GM23338 (cell line): ENCODE measurements at regions not wholly inside any gene's neighbourhood (a gene's known extent, or its start where the extent isn't known, plus 50 kb on each side); places are given as distances from the start of the nearest gene placed in this dataset.

Experiments
- ATAC-seq: fragments of 200-7000 bp; cut with Tn5 transposase; 3 replicates; pipeline ENCODE4 v1.9.1; 2020
- DNase-seq: peaks from one replicate; pipeline ENCODE4 v3.0.0-alpha.2; 2015; ENCODE audit warnings: low spot score
- H2AFZ ChIP-seq: fragments of 200-600 bp; sonication (generic); 2 replicates; pipeline ENCODE4 v1.8.0; 2016; ENCODE audit warnings: antibody characterized with exemption, mild to moderate bottlenecking, moderate library complexity
- H3F3A ChIP-seq: fragments of 200-600 bp; sonication (generic); replicated peaks from 2 replicates; pipeline ENCODE4 v1.8.0; 2017; ENCODE audit warnings: antibody characterized with exemption, mixed run types, low read depth
- H3K27ac ChIP-seq: fragments of 200-600 bp; sonication (generic); 2 replicates; pipeline ENCODE4 v1.6.1; 2016; ENCODE audit warnings: low read depth
- H3K27me3 ChIP-seq: fragments of 200-600 bp; sonication (generic); 2 replicates; pipeline ENCODE4 v1.8.0; 2016; ENCODE audit warnings: mild to moderate bottlenecking, mixed run types, moderate library complexity; ENCODE audit not compliant: insufficient read depth
- H3K36me3 ChIP-seq: fragments of 200-600 bp; sonication (generic); 2 replicates; pipeline ENCODE4 v1.8.0; 2016; ENCODE audit warnings: mild to moderate bottlenecking; ENCODE audit not compliant: insufficient read depth
- H3K4me1 ChIP-seq: fragments of 200-600 bp; sonication (generic); 2 replicates; pipeline ENCODE4 v1.8.0; 2016; ENCODE audit warnings: mild to moderate bottlenecking, moderate library complexity; ENCODE audit not compliant: insufficient read depth
- H3K4me2 ChIP-seq: fragments of 200-600 bp; sonication (generic); 2 replicates; pipeline ENCODE4 v1.7.1; 2017; ENCODE audit warnings: mixed run types
- H3K4me3 ChIP-seq: fragments of 200-600 bp; sonication (generic); 2 replicates; pipeline ENCODE4 v1.6.1; 2016; ENCODE audit warnings: mixed run types
- H3K79me2 ChIP-seq: fragments of 200-600 bp; sonication (generic); replicated peaks from 2 replicates; pipeline ENCODE4 v1.8.0; 2017; ENCODE audit warnings: mild to moderate bottlenecking; ENCODE audit not compliant: insufficient read depth
- H3K9me2 ChIP-seq: fragments of 200-600 bp; sonication (generic); 2 replicates; pipeline ENCODE4 v1.8.0; 2017; ENCODE audit not compliant: insufficient read depth
- H4K20me1 ChIP-seq: fragments of 200-600 bp; sonication (generic); replicated peaks from 2 replicates; pipeline ENCODE4 v1.8.0; 2017; ENCODE audit warnings: mild to moderate bottlenecking; ENCODE audit not compliant: insufficient read depth
- H3K27ac Mint-ChIP-seq: 2 replicates; pipeline ENCODE4 v1.8.0; 2020; ENCODE audit warnings: inconsistent platforms, mild to moderate bottlenecking, moderate library complexity, mixed read lengths
- H3K27me3 Mint-ChIP-seq: 3 replicates; pipeline ENCODE4 v1.8.0; 2022; ENCODE audit warnings: low read depth, mild to moderate bottlenecking, moderate library complexity, mixed read lengths, inconsistent platforms; ENCODE audit not compliant: insufficient read depth, poor library complexity
- H3K36me3 Mint-ChIP-seq: 3 replicates; pipeline ENCODE4 v1.8.0; 2021; ENCODE audit warnings: low read depth, mild to moderate bottlenecking, inconsistent platforms, moderate library complexity, mixed read lengths
- H3K4me1 Mint-ChIP-seq: 3 replicates; pipeline ENCODE4 v1.8.0; 2020; ENCODE audit warnings: mild to moderate bottlenecking, inconsistent platforms, mixed read lengths
- H3K4me3 Mint-ChIP-seq: 3 replicates; pipeline ENCODE4 v1.8.0; 2021; ENCODE audit warnings: moderate library complexity, mild to moderate bottlenecking, inconsistent platforms, mixed read lengths
- H3K9me3 Mint-ChIP-seq: 3 replicates; pipeline ENCODE4 v1.8.0; 2020; ENCODE audit warnings: moderate library complexity, mild to moderate bottlenecking, inconsistent platforms, mixed read lengths
- EZH2 ChIP-seq: fragments of 200-600 bp; sonication (generic); IDR thresholded peaks from one replicate; pipeline ENCODE4 v1.8.0; 2017; ENCODE audit warnings: antibody characterized with exemption, mild to moderate bottlenecking, low read depth; ENCODE audit not compliant: unreplicated experiment
- EZH2phosphoT487 ChIP-seq: fragments of 200-600 bp; sonication (generic); IDR thresholded peaks from one replicate; pipeline ENCODE4 v1.8.1; 2018; ENCODE audit warnings: antibody characterized with exemption; ENCODE audit not compliant: unreplicated experiment
- JUNB ChIP-seq: IDR thresholded peaks from one replicate; pipeline ENCODE4 v1.6.1; 2016; ENCODE audit warnings: antibody characterized with exemption; ENCODE audit not compliant: unreplicated experiment
- NANOG ChIP-seq: IDR thresholded peaks from 2 replicates; pipeline ENCODE4 v1.6.1; 2016; ENCODE audit warnings: antibody characterized with exemption, borderline replicate concordance
- POLR2AphosphoS5 ChIP-seq: IDR thresholded peaks from 2 replicates; pipeline ENCODE4 v1.6.1; 2016; ENCODE audit warnings: antibody characterized with exemption, low read depth
- TF ChIP-seq, protein P1 (sequence below): IDR thresholded peaks from one replicate; pipeline ENCODE4 v1.6.1; 2018; ENCODE audit warnings: antibody characterized with exemption; ENCODE audit not compliant: unreplicated experiment
- TF ChIP-seq, protein P2 (sequence below), 2 experiments: fragments of 200-600 bp in 1 of 2; sonication (generic) in 1 of 2; conservative IDR thresholded peaks; 2 replicates each; pipeline versions ENCODE4 v1.5.1 to v1.6.1; 2016 to 2017; ENCODE audit warnings: antibody characterized with exemption in 2 of 2, low read depth in 2 of 2, mild to moderate bottlenecking in 2 of 2, moderate library complexity in 1 of 2
- TF ChIP-seq, protein P3 (sequence below): IDR thresholded peaks from 2 replicates; pipeline ENCODE4 v1.6.1; 2016; ENCODE audit warnings: antibody characterized with exemption

DNA sequence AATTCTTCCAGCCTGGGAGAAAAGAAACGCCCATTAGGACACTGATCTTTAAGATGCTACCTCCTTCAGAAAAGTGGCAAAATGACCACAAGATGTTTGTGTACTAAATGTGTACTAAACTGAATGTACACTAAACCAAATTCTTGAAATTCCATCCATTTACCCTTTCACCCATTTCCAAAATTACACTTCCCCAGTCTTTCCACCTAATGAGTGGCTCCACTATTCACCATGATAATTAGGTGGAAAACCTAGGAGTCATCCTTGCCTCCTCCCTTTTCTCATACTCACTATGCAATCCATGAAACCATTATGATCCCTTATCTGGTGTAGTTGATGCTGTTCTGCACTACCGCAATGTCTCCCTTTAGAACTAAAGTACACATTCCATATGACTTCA, 452.1 kb upstream of the THBS1 start (continued):
- TF ChIP-seq, protein P1, sequence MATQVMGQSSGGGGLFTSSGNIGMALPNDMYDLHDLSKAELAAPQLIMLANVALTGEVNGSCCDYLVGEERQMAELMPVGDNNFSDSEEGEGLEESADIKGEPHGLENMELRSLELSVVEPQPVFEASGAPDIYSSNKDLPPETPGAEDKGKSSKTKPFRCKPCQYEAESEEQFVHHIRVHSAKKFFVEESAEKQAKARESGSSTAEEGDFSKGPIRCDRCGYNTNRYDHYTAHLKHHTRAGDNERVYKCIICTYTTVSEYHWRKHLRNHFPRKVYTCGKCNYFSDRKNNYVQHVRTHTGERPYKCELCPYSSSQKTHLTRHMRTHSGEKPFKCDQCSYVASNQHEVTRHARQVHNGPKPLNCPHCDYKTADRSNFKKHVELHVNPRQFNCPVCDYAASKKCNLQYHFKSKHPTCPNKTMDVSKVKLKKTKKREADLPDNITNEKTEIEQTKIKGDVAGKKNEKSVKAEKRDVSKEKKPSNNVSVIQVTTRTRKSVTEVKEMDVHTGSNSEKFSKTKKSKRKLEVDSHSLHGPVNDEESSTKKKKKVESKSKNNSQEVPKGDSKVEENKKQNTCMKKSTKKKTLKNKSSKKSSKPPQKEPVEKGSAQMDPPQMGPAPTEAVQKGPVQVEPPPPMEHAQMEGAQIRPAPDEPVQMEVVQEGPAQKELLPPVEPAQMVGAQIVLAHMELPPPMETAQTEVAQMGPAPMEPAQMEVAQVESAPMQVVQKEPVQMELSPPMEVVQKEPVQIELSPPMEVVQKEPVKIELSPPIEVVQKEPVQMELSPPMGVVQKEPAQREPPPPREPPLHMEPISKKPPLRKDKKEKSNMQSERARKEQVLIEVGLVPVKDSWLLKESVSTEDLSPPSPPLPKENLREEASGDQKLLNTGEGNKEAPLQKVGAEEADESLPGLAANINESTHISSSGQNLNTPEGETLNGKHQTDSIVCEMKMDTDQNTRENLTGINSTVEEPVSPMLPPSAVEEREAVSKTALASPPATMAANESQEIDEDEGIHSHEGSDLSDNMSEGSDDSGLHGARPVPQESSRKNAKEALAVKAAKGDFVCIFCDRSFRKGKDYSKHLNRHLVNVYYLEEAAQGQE = no peak
- no peak for TF ChIP-seq POLR2AphosphoS5

DNA sequence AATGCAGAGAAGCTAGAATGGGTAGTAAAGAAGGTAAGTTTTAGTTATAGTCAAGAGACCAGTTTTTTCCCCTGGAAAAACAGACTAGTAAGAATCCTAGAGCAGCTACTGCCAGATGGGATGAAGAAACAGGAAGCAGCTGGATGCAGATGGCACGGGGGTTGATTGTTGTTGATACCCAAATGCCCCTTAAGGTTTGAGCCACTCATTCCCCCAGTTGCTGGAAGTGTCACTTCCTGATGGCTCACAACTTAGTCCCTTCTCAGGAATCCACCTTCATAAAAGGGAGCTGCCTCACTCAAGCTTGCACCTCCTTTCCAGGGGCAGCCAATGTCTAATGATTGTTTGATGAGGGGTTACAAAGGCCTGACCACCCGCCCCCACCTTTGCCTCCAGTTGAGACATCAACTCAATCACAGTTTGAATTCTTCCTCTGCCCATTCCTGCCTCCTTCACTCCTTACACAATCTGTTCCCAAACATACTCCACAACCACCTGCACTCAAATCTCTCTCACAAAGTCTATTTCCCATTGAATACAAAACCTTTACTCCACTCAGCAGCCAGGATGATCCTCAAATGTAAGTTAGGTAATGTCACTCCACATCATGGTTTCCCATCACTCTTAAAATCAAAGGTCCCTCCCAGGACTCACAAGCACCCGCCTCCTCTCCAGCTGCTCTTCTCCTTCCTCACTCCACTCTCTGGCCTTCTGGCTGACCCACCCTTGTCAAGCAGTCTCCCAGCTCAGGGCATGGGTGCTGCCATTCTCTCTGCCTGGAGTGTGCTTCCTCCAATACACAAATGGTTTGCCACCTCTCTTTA, 450.1 kb upstream of the THBS1 start:
- Mint-ChIP-seq H3K36me3 (no peaks in the 10 kb centered on the region), H3K27ac (no peak overlapping the region), H3K9me3 (no peaks in the 10 kb centered on the region), H3K4me3 (no peak overlapping the region), H3K4me1 (peaks cover 10% of the 10 kb centered on the region; the same call in 2 of the 3 replicates), H3K27me3 (peaks cover 3% of the 10 kb centered on the region)
- H3K9me2 ChIP-seq = peaks cover 8% of the 10 kb centered on the region
- 0 out of 2 replicates have a peak, but pooled peaks cover 9% of the 10 kb centered on the region for H3K4me1 ChIP-seq
- H3K4me2 ChIP-seq = no peak overlapping the region
- H4K20me1 ChIP-seq = no peaks in the 10 kb centered on the region
- DNase-seq (no peak), ATAC-seq (no peak)
- H3K27me3 ChIP-seq = no peaks in the 10 kb centered on the region
- no peaks in the 10 kb centered on the region for H3F3A ChIP-seq
- H3K4me3 ChIP-seq = no peak overlapping the region
- no peak overlapping the region for H2AFZ ChIP-seq
- H3K79me2 ChIP-seq = no peaks in the 10 kb centered on the region
- H3K36me3 ChIP-seq = no peaks in the 10 kb centered on the region
- no peak overlapping the region for H3K27ac ChIP-seq
- TF ChIP-seq, protein P1 = no peak
- no peak for TF ChIP-seq EZH2
- TF ChIP-seq, protein P2, sequence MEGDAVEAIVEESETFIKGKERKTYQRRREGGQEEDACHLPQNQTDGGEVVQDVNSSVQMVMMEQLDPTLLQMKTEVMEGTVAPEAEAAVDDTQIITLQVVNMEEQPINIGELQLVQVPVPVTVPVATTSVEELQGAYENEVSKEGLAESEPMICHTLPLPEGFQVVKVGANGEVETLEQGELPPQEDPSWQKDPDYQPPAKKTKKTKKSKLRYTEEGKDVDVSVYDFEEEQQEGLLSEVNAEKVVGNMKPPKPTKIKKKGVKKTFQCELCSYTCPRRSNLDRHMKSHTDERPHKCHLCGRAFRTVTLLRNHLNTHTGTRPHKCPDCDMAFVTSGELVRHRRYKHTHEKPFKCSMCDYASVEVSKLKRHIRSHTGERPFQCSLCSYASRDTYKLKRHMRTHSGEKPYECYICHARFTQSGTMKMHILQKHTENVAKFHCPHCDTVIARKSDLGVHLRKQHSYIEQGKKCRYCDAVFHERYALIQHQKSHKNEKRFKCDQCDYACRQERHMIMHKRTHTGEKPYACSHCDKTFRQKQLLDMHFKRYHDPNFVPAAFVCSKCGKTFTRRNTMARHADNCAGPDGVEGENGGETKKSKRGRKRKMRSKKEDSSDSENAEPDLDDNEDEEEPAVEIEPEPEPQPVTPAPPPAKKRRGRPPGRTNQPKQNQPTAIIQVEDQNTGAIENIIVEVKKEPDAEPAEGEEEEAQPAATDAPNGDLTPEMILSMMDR (conservative IDR thresholded peaks at IDR 0.05; ENCODE audit: low read depth in 2 of 2) = no peak
- TF ChIP-seq JUNB = no peak
- no peak for TF ChIP-seq NANOG
- TF ChIP-seq EZH2phosphoT487 = no peak
- TF ChIP-seq, protein P3, sequence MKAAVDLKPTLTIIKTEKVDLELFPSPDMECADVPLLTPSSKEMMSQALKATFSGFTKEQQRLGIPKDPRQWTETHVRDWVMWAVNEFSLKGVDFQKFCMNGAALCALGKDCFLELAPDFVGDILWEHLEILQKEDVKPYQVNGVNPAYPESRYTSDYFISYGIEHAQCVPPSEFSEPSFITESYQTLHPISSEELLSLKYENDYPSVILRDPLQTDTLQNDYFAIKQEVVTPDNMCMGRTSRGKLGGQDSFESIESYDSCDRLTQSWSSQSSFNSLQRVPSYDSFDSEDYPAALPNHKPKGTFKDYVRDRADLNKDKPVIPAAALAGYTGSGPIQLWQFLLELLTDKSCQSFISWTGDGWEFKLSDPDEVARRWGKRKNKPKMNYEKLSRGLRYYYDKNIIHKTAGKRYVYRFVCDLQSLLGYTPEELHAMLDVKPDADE = no peak
